ENCODE measurements at regions not wholly inside any gene's neighbourhood (a gene's known extent, or its start where the extent isn't known, plus 50 kb on each side); places are given as distances from the start of the nearest gene placed in this dataset.

- Histone ChIP-seq H3K27me3 (no peaks in the 10 kb centered on the region), H3K4me3 (no peak overlapping the region), H3K4me1 (replicated peaks in 1 of 2) (no peaks in the 10 kb centered on the region), H3K27ac (no peak overlapping the region), H3K9me3 (replicated peaks in 1 of 3) (peaks cover 0 to 7% (median 0%) of the 10 kb centered on the region in 3 donors), H3K36me3 (replicated peaks in 1 of 2) (no peaks in the 10 kb centered on the region)
- intact Hi-C loops (cut with DNase I), result no loop called here
- TF ChIP-seq POLR2A (IDR thresholded peaks at IDR 0.05), result no peak
- TF ChIP-seq, protein P1, sequence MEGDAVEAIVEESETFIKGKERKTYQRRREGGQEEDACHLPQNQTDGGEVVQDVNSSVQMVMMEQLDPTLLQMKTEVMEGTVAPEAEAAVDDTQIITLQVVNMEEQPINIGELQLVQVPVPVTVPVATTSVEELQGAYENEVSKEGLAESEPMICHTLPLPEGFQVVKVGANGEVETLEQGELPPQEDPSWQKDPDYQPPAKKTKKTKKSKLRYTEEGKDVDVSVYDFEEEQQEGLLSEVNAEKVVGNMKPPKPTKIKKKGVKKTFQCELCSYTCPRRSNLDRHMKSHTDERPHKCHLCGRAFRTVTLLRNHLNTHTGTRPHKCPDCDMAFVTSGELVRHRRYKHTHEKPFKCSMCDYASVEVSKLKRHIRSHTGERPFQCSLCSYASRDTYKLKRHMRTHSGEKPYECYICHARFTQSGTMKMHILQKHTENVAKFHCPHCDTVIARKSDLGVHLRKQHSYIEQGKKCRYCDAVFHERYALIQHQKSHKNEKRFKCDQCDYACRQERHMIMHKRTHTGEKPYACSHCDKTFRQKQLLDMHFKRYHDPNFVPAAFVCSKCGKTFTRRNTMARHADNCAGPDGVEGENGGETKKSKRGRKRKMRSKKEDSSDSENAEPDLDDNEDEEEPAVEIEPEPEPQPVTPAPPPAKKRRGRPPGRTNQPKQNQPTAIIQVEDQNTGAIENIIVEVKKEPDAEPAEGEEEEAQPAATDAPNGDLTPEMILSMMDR (IDR thresholded peaks at IDR 0.05), result no peak
- WGBS, 4 donors, result 41 to 54% (median 44%) methylated on average over 3 of the region's 3 CpGs
- no peak for DNase-seq
Observed at GRCh38 chr11:72497731-72498130, 63.4 kb upstream of the CLPB start.

GRCh38 chr11:72494109-72494429, 59.7 kb upstream of the CLPB start:
- H3K36me3 ChIP-seq (replicated peaks in 1 of 2), result no peaks in the 10 kb centered on the region
- TF ChIP-seq POLR2A (IDR thresholded peaks at IDR 0.05), result no peak
- TF ChIP-seq, protein P1 (IDR thresholded peaks at IDR 0.05), result no peak
- H3K9me3 ChIP-seq (replicated peaks in 1 of 3), result no peaks in the 10 kb centered on the region
- H3K27ac ChIP-seq, result no peak overlapping the region
- DNase-seq, result no peak
- intact Hi-C loops (cut with DNase I), result no loop called here
- H3K4me3 ChIP-seq, result no peak overlapping the region
- no peaks in the 10 kb centered on the region for H3K27me3 ChIP-seq
- 53 to 77% (median 73%) methylated on average over 1 of the region's 1 CpG for WGBS, 4 donors
- no peaks in the 10 kb centered on the region for H3K4me1 ChIP-seq (replicated peaks in 1 of 2)

DNA sequence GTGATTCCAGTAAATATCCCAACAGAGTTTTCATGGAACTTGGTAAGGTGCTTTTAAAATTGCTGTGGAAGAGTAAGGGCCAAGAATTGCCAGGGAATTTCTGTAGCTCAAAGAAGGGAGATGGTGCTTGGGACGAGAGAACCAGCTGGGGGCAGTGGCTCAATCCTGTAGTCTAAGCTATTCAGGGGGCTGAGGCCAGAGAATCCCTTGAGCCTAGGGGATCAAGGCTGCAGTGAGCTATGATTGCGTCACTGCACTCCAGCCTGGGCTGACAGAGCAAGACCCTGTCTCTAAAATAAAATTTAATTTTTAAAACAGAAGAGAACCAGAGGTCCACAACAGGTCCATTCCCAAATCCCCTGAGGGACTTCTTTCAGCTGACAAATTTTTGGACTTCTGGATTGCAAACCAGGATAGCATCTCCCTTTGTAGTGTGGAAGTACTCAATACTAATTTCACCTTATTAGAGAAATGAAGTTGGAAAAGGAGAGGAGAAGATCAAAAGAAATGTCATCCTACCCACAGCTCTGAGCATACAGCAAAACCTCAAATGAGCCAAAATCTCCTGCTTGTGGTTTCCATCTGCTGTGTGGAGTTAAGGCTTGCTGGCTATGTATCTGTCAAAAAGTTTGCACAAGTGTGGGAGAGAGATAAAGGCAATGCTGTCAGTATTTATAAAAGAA, 59.2 kb upstream of the CLPB start:
- no peak for DNase-seq
- Histone ChIP-seq H3K4me3 (no peak overlapping the region), H3K27me3 (no peaks in the 10 kb centered on the region), H3K4me1 (replicated peaks in 1 of 2) (no peaks in the 10 kb centered on the region), H3K9me3 (replicated peaks in 1 of 3) (no peaks in the 10 kb centered on the region), H3K36me3 (replicated peaks in 1 of 2) (no peaks in the 10 kb centered on the region), H3K27ac (no peak overlapping the region)
- 66 to 82% (median 75%) methylated on average over 2 of the region's 2 CpGs for WGBS, 4 donors
- TF ChIP-seq, protein P1 (IDR thresholded peaks at IDR 0.05), result no peak
- no peak for TF ChIP-seq POLR2A (IDR thresholded peaks at IDR 0.05)
- intact Hi-C loops (cut with DNase I), result no loop called here

DNA sequence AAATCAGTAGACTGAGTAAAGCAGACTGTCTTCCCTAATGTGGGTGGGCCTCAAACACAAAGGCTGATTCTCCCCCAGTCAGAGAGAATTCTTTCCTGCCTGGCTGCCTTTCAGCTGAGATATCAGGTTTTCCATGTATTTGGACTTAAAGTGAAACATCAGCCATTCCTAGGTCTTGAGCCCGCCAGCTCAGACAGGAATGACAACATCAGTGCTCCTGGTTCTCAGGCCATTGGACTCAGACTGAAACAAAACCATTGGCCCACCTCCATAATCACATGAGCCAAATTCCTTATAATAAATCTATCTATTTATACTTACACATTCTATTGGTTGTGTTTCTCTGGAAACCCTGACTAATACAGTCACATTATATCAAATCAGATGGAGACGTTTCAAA, 56.7 kb upstream of the CLPB start:
- no peak overlapping the region for H3K4me3 ChIP-seq
- H3K4me1 ChIP-seq (replicated peaks in 1 of 2), result no peaks in the 10 kb centered on the region
- no peaks in the 10 kb centered on the region for H3K36me3 ChIP-seq (replicated peaks in 1 of 2)
- no peaks in the 10 kb centered on the region for H3K9me3 ChIP-seq (replicated peaks in 1 of 3)
- H3K27me3 ChIP-seq, result no peaks in the 10 kb centered on the region
- 78 to 88% (median 83%) methylated on average over 2 of the region's 2 CpGs for whole genome bisulfite sequencing, 4 donors
- DNase-seq, result no peak
- intact Hi-C loops (cut with DNase I), result no loop called here
- H3K27ac ChIP-seq, result no peak overlapping the region
- no peak for TF ChIP-seq POLR2A (IDR thresholded peaks at IDR 0.05)
- TF ChIP-seq, protein P1 (IDR thresholded peaks at IDR 0.05), result no peak
